Fibroblast of mammary gland (primary cell): ENCODE measurements at regions not wholly inside any gene's neighbourhood (a gene's known extent, or its start where the extent isn't known, plus 50 kb on each side); places are given as distances from the start of the nearest gene placed in this dataset.
A peak's percentile ranks its signal among the peaks of the same experiment; 100 is the strongest.
"Not testable (repeated sequence)": the region's sequence is repeated elsewhere in the genome, so short reads cannot be mapped to it uniquely, and the experiment has no call there.

ENCODE experiments used
- DNase-seq: peaks from one replicate; pipeline ENCODE4 v3.0.0-alpha.2; 2010; ENCODE audit warnings: low read depth
- H3K4me3 ChIP-seq: 2 replicates; pipeline ENCODE4 v1.5.1; 2011; ENCODE audit warnings: low read depth, mild to moderate bottlenecking, low read length, moderate library complexity; ENCODE audit not compliant: control insufficient read depth
- TF ChIP-seq, protein P1 (sequence below): conservative IDR thresholded peaks from 2 replicates; pipeline ENCODE4 v1.5.1; 2011; ENCODE audit warnings: low read depth, low read length, inconsistent platforms; ENCODE audit not compliant: control insufficient read depth, insufficient read depth

DNA sequence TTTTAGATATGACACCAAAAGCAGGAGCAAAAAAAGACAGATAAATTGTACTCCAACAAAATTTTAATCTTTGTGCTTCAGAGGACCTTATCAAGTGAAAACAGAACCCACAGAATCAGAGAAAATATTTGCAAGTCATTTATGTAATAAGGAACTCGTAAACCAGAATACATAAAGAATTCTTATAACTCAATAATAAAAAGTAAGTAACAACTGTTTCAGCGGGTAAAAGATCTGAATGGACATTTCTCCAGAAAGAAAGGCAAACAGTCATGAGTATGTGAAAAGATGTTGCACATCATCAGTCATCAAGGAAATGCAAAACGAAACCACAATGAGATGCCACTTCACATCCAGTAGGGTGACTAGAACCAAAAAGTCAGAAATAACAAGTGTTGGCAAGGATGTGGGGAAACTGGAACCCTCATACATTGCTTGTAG lies 167.7 kb upstream of the KCTD7 start:
- no peak overlapping the region for H3K4me3 ChIP-seq
- TF ChIP-seq, protein P1, sequence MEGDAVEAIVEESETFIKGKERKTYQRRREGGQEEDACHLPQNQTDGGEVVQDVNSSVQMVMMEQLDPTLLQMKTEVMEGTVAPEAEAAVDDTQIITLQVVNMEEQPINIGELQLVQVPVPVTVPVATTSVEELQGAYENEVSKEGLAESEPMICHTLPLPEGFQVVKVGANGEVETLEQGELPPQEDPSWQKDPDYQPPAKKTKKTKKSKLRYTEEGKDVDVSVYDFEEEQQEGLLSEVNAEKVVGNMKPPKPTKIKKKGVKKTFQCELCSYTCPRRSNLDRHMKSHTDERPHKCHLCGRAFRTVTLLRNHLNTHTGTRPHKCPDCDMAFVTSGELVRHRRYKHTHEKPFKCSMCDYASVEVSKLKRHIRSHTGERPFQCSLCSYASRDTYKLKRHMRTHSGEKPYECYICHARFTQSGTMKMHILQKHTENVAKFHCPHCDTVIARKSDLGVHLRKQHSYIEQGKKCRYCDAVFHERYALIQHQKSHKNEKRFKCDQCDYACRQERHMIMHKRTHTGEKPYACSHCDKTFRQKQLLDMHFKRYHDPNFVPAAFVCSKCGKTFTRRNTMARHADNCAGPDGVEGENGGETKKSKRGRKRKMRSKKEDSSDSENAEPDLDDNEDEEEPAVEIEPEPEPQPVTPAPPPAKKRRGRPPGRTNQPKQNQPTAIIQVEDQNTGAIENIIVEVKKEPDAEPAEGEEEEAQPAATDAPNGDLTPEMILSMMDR, result no peak
- DNase-seq, result peak; percentile 11

DNA sequence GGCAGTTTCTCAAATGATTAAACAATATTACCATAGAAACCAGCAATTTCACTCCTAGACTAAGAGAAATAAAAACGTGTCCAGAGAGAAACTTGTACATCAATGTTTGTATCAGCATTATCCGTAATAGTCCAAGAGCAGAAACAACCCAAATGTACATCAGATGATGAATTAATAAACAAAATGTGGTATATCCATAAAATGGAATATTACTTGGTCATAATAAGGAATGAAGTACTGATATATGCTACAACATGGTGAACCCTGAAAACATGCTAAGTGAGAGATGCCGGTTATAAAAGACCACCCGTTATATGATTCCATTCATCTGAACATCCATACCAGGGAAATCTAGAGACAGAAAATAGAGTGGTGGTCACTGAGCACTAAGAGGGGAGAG lies 167.3 kb upstream of the KCTD7 start:
- not testable (repeated sequence) for DNase-seq, H3K4me3 ChIP-seq

DNA sequence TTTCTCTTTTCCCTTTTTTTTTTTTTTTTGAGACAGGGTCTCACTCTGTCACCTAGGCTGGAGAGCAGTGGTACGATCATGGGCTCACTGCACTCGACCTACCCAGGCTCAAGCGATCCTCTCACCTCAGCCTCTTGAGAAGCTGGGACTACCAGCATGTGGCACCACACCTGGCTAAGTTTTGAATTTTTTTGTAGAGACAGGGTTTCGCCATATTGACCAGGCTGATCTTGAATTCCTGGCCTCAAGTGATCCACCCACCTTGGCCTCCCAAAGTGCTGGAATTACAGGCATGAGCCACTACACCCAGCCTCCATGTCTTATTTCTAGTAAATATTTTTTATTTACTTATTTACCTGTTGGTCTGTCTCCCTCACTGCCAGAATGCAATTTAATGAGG lies 165.8 kb upstream of the KCTD7 start:
- H3K4me3 ChIP-seq, DNase-seq: not testable (repeated sequence)

DNA sequence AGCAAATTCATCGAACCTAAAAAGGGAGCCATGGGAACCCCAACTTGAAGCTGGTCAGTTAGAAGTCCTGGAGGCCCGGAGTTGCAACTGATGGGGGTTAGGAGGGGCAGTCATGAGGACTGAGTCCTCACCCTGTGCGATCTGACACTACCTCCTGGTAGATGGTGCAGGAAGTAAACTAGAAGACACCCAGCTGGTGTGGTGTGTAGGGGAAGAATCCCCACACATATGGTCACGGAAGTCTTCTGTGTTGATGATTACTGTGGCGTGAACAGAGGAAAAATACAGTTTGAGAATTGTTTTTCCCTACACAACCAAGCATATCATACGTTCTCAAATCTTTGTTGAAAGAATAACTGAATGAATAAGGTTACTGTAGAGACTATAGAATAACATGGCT lies 164.6 kb upstream of the KCTD7 start:
- TF ChIP-seq, protein P1, result no peak
- no peak overlapping the region for H3K4me3 ChIP-seq
- DNase-seq, result no peak

DNA sequence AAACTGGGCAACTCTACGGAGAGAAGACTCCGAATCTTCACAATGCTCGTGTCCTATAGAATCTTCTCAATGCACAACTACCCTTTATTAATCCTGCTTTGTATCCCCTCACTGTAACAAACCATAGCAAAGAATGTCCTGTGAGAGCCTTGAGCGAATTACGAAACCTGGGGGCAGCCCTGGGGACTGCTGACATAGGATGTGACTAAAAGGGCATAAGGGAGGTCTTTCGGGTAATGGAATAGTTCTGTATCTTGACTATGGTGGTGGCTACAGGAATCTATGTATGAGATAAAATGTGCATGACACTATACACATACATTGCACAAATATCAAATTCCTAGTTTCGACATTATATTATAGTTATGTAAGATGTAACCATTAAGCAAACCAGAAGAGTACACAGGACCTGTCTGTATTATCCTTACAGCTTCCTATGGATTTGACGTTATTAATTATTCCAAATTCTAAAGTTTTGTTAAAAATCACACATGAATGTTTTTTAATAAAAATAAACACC lies 162.5 kb upstream of the KCTD7 start:
- TF ChIP-seq, protein P1, result no peak
- DNase-seq, result no peak

DNA sequence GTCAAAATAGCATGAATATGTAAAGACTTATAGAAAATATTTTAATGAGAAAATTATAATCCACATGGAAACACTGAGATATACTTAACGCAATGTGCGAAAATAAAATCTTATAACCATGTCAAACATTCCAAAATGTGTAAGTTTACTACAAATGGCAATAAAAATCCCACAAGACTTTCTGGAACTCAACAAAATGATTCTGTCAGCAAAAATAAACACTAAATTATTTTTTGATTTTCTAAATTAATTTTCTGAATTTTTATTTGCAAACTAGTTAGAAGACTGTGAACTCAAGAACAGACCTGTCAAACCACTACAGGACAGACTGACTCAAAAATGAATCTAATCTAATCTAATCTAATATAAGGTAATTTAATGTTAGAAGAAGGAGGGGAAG lies 160.8 kb upstream of the KCTD7 start:
- H3K4me3 ChIP-seq, result no peak overlapping the region
- TF ChIP-seq, protein P1, result no peak
- no peak for DNase-seq

More for the DNA sequence above, 162.5 kb upstream of the KCTD7 start:
- H3K4me3 ChIP-seq, result no peak overlapping the region

DNA sequence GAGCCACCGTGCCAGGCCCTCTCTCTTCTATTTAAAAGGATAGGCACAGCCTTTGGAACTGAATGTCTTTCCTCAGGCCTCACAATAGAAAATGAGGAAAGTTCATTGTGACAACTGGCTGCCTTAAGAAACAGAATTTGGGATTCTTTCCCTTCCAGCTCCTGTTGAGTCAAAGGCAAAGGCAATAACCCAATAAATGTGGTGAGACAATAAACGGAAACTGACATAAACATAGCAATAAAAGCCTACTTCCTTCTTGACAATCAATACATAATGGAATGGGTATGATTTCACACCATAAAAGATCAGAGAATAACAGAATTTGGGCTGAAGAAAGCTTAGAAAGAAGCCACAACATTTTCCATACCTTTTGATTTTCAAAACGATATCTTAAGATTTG lies 155.6 kb upstream of the KCTD7 start:
- H3K4me3 ChIP-seq, DNase-seq: not testable (repeated sequence)

DNA sequence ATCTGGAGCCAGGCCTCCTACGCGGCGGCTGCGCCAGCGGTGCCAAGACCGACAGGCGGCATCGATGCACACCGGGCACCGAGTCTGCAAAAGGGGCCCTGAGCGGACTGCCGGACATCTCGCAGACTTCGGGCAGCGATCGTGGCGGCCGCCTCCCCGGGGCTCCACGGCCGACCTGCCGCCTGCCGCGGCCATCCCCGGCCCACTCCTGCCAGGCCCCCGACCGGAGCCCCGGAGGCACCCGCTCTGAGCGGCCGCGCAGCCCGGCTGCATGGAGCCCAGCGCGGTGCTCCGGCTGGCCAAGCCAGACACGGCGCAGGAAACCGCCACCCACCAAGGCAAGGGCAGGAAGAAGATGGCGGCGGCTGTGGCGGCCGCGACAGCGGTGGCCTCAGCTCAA lies 154.2 kb upstream of the KCTD7 start:
- no peak overlapping the region for H3K4me3 ChIP-seq
- TF ChIP-seq, protein P1, result no peak
- DNase-seq, result no peak

DNA sequence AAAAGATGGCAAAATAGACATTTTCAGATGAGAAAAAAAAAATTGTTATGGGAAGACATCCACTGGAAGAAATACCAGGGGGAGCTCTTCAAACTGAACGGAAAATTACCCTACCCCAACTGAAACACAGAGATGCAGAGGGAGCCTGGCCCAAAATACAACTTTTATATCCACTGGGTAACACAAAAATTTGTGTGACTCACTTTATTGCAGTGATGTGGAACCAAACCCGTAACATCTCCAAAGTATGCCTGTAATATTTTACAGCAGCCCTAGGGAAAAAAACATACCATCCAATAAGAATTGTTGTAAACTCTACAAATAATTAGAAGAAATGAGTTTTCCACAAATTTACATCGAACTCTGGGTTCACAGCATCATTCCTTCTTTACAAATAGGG lies 152.6 kb upstream of the KCTD7 start:
- not testable (repeated sequence) for DNase-seq, H3K4me3 ChIP-seq

DNA sequence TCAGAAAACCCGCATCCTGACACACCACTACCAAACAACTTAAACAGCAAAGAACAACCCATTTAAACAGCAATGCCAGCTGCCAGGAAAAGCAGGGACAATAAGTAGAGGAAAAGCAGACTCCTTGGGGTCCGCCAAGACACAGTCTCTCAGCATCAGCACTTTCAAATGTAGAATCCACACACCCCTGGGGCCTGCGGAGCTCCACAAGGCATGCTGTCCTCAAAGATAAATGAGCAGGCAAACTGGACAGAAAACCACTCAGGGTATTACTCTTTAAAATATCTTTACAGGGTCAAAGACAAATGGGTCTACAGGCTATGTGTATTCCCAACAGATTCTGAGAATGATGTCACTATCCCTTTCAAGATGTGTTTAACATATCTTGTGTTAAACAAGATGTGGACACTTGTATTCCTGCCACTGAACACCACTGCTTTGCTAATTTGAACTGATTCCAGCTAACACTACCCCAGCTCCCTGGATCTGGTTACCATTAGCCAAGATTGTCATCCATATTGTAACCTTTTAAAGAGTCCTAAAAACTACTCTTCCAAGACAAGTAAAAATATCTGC lies 150.8 kb upstream of the KCTD7 start:
- not testable (repeated sequence) for H3K4me3 ChIP-seq

DNA sequence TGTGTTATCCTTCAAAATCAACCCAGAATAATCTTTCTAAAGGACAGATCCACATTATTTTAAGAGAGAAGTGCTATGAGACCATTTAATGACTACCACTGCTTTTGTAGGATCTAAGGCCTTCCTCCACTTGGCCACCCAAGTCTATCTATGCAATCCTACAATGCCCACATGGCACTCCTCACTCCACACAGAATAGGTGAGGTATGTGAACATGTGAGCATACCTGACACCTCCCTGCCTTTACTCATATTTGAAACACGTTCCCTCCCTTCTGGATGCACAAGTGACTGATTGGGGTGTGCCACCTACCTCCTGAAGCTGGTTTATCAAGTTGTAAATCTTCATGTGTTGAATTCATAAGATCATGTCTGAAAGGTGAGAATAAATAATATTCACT lies 147.5 kb upstream of the KCTD7 start:
- not testable (repeated sequence) for DNase-seq, H3K4me3 ChIP-seq

More for the DNA sequence above, 150.8 kb upstream of the KCTD7 start:
- not testable (repeated sequence) for DNase-seq

DNA sequence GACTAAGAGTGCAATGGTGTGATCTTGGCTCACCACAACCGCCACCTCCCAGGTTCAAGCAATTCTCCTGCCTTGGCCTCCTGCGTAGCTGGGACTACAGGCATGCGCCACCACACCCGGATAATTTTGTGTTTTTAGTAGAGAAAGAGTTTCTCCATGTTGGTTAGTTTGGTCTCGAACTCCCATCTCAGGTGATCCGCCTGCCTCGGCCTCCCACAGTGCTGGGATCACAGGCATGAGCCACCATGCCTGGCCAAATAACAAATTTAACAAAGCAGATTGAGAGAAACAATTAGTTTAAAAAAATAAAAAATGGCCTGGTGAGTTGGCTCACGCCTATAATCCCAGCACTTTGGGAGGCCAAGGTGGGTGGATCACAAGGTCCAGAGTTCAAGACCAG lies 139.6 kb upstream of the KCTD7 start:
- not testable (repeated sequence) for H3K4me3 ChIP-seq, DNase-seq

DNA sequence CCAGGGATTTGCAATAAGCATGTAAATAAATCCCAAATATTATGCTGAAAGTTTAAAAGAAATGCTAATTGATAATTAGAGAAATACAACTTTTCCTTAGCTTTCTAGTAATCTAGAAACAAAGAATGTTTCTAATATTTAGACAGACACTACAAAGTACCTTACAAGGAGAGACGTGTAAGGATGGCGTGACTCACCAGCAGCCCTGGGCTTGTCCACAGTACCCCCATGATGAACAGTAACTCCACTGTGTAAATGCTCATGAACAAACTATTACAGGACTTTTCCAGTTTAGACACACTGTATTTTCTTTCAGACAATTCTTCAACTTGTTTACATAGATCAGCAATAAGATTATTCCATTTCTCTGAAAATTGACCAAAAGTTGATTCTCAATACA lies 138.9 kb upstream of the KCTD7 start:
- not testable (repeated sequence) for H3K4me3 ChIP-seq, DNase-seq

DNA sequence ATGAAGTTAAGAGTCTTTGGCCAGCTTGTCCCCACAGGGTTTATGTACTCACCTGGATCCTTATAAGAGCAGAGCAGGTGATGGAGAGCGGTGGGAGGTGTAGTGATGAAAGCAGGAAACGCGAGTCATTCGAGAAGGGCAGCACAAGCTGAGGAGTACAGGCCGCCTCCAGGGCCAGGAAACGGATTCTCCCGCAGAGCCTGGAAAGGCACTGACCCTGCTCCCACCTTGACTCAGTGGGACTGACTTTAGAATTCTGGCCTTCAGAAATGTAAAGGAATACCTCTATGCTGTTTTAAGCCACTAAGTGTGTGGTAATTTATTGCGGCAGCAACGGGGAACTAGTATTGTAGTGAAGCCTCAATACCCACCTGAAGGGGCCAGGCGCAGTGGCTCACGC lies 137.7 kb upstream of the KCTD7 start:
- not testable (repeated sequence) for DNase-seq, H3K4me3 ChIP-seq
